ENCODE measurements at regions not wholly inside any gene's neighbourhood (a gene's known extent, or its start where the extent isn't known, plus 50 kb on each side); places are given as distances from the start of the nearest gene placed in this dataset.

DNA sequence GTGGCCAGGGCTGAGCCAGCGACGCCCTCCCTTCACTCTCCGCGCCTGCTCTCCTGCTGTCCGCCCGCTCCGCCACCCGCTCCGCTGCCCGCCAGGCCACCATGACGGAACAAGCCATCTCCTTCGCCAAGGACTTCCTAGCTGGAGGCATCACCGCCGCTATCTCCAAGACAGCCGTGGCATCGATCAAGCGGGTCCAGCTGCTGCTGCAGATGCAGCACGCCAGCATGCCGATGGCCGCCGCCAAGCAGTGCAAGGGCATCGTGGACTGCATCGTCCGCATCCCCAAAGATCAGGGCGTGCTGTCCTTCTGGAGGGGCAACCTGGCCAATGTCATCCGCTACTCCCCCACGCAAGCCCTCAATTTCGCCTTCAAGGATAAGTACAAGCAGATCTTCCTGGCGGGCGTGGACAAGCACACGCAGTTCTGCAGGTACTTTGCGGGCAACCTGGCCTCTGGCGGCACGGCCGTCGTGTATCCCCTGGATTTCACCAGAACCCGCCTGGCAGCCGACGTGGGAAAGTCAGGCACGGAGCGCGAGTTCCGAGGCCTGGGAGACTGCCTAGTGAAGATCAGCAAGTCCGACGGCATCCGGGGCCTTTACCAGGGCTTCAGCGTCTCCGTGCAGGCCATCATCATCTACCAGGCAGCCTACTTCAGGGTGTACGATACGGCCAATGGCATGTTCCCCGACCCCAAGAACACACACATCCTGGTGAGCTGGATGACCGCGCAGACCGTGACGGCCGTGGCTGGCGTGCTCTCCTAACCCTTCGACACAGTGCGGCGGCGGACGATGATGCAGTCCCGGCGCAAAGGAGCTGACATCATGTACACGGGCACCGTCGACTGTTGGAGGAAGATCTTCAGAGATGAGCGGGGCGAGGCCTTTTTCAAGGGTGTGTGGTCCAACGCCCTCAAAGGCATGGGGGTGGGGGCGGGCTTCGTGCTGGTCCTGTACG, 1130.4 kb upstream of the ACO1 start:
- no peak overlapping the region for H3K4me3 ChIP-seq (ENCODE audit: low read depth, low read length)
- TF ChIP-seq, protein P1, sequence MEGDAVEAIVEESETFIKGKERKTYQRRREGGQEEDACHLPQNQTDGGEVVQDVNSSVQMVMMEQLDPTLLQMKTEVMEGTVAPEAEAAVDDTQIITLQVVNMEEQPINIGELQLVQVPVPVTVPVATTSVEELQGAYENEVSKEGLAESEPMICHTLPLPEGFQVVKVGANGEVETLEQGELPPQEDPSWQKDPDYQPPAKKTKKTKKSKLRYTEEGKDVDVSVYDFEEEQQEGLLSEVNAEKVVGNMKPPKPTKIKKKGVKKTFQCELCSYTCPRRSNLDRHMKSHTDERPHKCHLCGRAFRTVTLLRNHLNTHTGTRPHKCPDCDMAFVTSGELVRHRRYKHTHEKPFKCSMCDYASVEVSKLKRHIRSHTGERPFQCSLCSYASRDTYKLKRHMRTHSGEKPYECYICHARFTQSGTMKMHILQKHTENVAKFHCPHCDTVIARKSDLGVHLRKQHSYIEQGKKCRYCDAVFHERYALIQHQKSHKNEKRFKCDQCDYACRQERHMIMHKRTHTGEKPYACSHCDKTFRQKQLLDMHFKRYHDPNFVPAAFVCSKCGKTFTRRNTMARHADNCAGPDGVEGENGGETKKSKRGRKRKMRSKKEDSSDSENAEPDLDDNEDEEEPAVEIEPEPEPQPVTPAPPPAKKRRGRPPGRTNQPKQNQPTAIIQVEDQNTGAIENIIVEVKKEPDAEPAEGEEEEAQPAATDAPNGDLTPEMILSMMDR (IDR thresholded peaks at IDR 0.05; ENCODE audit: low read depth, low read length), result no peak

GRCh38 chr9:31255211-31255610, 1129.2 kb upstream of the ACO1 start:
- no peak overlapping the region for H3K4me3 ChIP-seq (ENCODE audit: low read depth, low read length)
- TF ChIP-seq, protein P1 (IDR thresholded peaks at IDR 0.05; ENCODE audit: low read depth, low read length), result no peak

GRCh38 chr9:31259824-31260223, 1124.6 kb upstream of the ACO1 start:
- no peak overlapping the region for H3K4me3 ChIP-seq (ENCODE audit: low read depth, low read length)
- TF ChIP-seq, protein P1 (IDR thresholded peaks at IDR 0.05; ENCODE audit: low read depth, low read length), result no peak

DNA sequence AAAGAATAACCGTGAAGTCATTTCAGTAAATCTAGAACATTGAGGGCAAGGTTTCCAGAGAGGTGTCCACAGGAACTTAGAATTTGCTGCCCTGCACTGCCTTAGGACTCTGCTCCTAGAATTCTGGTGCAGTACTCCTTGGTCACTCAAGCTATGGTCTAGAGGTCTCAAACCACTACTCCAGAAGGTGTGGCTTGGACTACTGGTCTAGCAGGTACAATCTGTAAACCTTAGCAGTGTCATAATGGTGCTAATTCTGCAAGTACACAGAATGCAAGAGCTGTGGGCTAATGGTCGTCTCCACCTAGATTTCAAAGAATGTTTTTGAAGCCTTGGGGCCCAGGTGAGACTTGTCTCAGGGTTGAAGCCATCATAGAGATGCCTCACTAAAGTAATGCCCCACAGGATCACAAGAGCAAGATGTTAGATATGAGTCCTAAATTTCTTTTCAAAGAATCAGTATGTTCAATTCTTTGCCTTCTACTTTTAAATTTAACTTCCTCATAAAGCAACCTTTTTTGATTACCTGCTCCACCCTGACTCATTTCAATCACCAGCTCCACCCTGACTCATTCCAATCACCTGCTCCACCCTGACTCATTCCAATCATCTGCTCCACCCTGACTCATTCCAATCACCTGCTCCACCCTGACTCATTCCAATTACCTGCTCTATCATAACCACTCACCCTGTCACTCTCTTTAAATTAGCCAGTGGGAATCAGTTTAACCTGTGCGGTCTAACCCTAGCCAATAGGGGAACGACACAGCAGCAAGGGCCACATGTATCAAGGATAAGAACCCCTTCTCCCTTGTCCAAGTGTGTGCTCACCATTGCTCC, 1111.8 kb upstream of the ACO1 start:
- TF ChIP-seq, protein P1 (IDR thresholded peaks at IDR 0.05; ENCODE audit: low read depth, low read length), result no peak
- no peak overlapping the region for H3K4me3 ChIP-seq (ENCODE audit: low read depth, low read length)

- TF ChIP-seq, protein P1 (IDR thresholded peaks at IDR 0.05; ENCODE audit: low read depth, low read length), result no peak
- H3K4me3 ChIP-seq (ENCODE audit: low read depth, low read length), result no peak overlapping the region
Measured at GRCh38 chr9:31275419-31275818, 1109.0 kb upstream of the ACO1 start.

GRCh38 chr9:31290731-31291130, 1093.7 kb upstream of the ACO1 start:
- no peak overlapping the region for H3K4me3 ChIP-seq (ENCODE audit: low read depth, low read length)
- TF ChIP-seq, protein P1 (IDR thresholded peaks at IDR 0.05; ENCODE audit: low read depth, low read length), result no peak

Data from WI38 (cell line).